Endodermal cell (in vitro differentiated cells): ENCODE measurements at regions not wholly inside any gene's neighbourhood (a gene's known extent, or its start where the extent isn't known, plus 50 kb on each side); places are given as distances from the start of the nearest gene placed in this dataset.

Experiments
- DNase-seq: peaks from one replicate; pipeline ENCODE4 v3.0.0-alpha.2; 2017
- H3K27ac ChIP-seq: 2 replicates; pipeline ENCODE4 v1.5.1; 2013; ENCODE audit warnings: mild to moderate bottlenecking, low read depth, low read length, moderate library complexity
- H3K27me3 ChIP-seq: 2 replicates; pipeline ENCODE4 v1.6.1; 2013; ENCODE audit warnings: mild to moderate bottlenecking, low read length, moderate library complexity; ENCODE audit not compliant: insufficient read depth, control insufficient read depth, poor library complexity, severe bottlenecking
- H3K36me3 ChIP-seq: 2 replicates; pipeline ENCODE4 v1.7.0; 2013; ENCODE audit warnings: mild to moderate bottlenecking, low read length, moderate library complexity; ENCODE audit not compliant: control insufficient read depth, insufficient read depth
- H3K4me1 ChIP-seq: one replicate; pipeline ENCODE4 v1.7.0; 2013; ENCODE audit warnings: low read length; ENCODE audit not compliant: control insufficient read depth, insufficient read depth
- H3K4me3 ChIP-seq: 2 replicates; pipeline ENCODE4 v1.5.1; 2013; ENCODE audit warnings: mild to moderate bottlenecking, low read length, moderate library complexity
- H3K9ac ChIP-seq: 2 replicates; pipeline ENCODE4 v1.6.1; 2013; ENCODE audit warnings: mild to moderate bottlenecking, low read length, moderate library complexity; ENCODE audit not compliant: poor library complexity, severe bottlenecking; ENCODE audit errors: extremely low read depth
- H3K9me3 ChIP-seq: 2 replicates; pipeline ENCODE4 v1.6.1; 2013; ENCODE audit warnings: mild to moderate bottlenecking, low read length, moderate library complexity; ENCODE audit not compliant: control insufficient read depth
- H3K27ac Mint-ChIP-seq: 2 replicates; pipeline ENCODE4 v1.8.0; 2020; ENCODE audit warnings: mixed read lengths
- H3K27me3 Mint-ChIP-seq: 2 replicates; pipeline ENCODE4 v1.8.0; 2021; ENCODE audit warnings: mild to moderate bottlenecking, mixed read lengths; ENCODE audit not compliant: insufficient read depth
- H3K36me3 Mint-ChIP-seq: 2 replicates; pipeline ENCODE4 v1.8.0; 2020; ENCODE audit warnings: low read depth, mixed read lengths
- H3K4me1 Mint-ChIP-seq: 2 replicates; pipeline ENCODE4 v1.8.0; 2020; ENCODE audit warnings: mixed read lengths
- H3K4me3 Mint-ChIP-seq: 2 replicates; pipeline ENCODE4 v1.8.0; 2020; ENCODE audit warnings: mild to moderate bottlenecking, moderate library complexity, mixed read lengths
- H3K9me3 Mint-ChIP-seq: 2 replicates; pipeline ENCODE4 v1.8.0; 2020; ENCODE audit warnings: mild to moderate bottlenecking, mixed read lengths
- WGBS, 2 experiments: methylation state at CpG; one replicate each; pipeline versions ENCODE4 v1.1.5 to v1.1.7; 2013; ENCODE audit warnings: missing lambda C conversion rate in 2 of 2, mixed read lengths in 1 of 2; ENCODE audit not compliant: insufficient coverage in 1 of 2, insufficient read length in 1 of 2; 5-methylcytosine and 5-hydroxymethylcytosine counted together
- TF ChIP-seq, protein P1 (sequence below): fragments of 200-600 bp; sonication (generic); conservative IDR thresholded peaks from 2 replicates; pipeline ENCODE4 v1.5.0; 2021; ENCODE audit warnings: antibody characterized with exemption, mild to moderate bottlenecking

GRCh38 chr14:88962356-88962755, 137.9 kb downstream of the TTC8 start:
- H3K27ac ChIP-seq, result no peak overlapping the region
- WGBS, 2 experiments, result 87 to 88% methylated on average over 3 to 4 of the region's 4 CpGs
- TF ChIP-seq, protein P1, sequence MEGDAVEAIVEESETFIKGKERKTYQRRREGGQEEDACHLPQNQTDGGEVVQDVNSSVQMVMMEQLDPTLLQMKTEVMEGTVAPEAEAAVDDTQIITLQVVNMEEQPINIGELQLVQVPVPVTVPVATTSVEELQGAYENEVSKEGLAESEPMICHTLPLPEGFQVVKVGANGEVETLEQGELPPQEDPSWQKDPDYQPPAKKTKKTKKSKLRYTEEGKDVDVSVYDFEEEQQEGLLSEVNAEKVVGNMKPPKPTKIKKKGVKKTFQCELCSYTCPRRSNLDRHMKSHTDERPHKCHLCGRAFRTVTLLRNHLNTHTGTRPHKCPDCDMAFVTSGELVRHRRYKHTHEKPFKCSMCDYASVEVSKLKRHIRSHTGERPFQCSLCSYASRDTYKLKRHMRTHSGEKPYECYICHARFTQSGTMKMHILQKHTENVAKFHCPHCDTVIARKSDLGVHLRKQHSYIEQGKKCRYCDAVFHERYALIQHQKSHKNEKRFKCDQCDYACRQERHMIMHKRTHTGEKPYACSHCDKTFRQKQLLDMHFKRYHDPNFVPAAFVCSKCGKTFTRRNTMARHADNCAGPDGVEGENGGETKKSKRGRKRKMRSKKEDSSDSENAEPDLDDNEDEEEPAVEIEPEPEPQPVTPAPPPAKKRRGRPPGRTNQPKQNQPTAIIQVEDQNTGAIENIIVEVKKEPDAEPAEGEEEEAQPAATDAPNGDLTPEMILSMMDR, result no peak

GRCh38 chr14:88967299-88967698, 142.8 kb downstream of the TTC8 start:
- Histone ChIP-seq H3K9ac (no peak overlapping the region), H3K9me3 (no peaks in the 10 kb centered on the region), H3K4me3 (no peak overlapping the region), H3K4me1 (no peaks in the 10 kb centered on the region), H3K27me3 (no peaks in the 10 kb centered on the region), H3K27ac (no peak overlapping the region), H3K36me3 (no peaks in the 10 kb centered on the region)
- Mint-ChIP-seq H3K27ac (no peak overlapping the region), H3K27me3 (peaks cover 26% of the 10 kb centered on the region), H3K4me3 (no peak overlapping the region), H3K9me3 (no peaks in the 10 kb centered on the region), H3K4me1 (peaks cover 1% of the 10 kb centered on the region), H3K36me3 (no peaks in the 10 kb centered on the region)
- TF ChIP-seq, protein P1, result no peak
- 86 to 100% methylated on average over 1 to 3 of the region's 3 CpGs for WGBS, 2 experiments
- no peak for DNase-seq

More at GRCh38 chr14:88962356-88962755, 137.9 kb downstream of the TTC8 start:
- no peaks in the 10 kb centered on the region for H3K27me3 ChIP-seq
- peaks cover 19% of the 10 kb centered on the region for H3K27me3 Mint-ChIP-seq
- H3K4me3 Mint-ChIP-seq, result no peak overlapping the region
- H3K9ac ChIP-seq, result no peak overlapping the region
- H3K36me3 ChIP-seq, result no peaks in the 10 kb centered on the region
- H3K9me3 Mint-ChIP-seq, result no peaks in the 10 kb centered on the region
- no peak overlapping the region for H3K4me3 ChIP-seq
- H3K36me3 Mint-ChIP-seq, result no peaks in the 10 kb centered on the region
- H3K4me1 Mint-ChIP-seq, result peaks cover 15% of the 10 kb centered on the region
- no peaks in the 10 kb centered on the region for H3K9me3 ChIP-seq
- H3K27ac Mint-ChIP-seq, result no peak overlapping the region
- peaks cover 3% of the 10 kb centered on the region for H3K4me1 ChIP-seq
- DNase-seq, result no peak

DNA sequence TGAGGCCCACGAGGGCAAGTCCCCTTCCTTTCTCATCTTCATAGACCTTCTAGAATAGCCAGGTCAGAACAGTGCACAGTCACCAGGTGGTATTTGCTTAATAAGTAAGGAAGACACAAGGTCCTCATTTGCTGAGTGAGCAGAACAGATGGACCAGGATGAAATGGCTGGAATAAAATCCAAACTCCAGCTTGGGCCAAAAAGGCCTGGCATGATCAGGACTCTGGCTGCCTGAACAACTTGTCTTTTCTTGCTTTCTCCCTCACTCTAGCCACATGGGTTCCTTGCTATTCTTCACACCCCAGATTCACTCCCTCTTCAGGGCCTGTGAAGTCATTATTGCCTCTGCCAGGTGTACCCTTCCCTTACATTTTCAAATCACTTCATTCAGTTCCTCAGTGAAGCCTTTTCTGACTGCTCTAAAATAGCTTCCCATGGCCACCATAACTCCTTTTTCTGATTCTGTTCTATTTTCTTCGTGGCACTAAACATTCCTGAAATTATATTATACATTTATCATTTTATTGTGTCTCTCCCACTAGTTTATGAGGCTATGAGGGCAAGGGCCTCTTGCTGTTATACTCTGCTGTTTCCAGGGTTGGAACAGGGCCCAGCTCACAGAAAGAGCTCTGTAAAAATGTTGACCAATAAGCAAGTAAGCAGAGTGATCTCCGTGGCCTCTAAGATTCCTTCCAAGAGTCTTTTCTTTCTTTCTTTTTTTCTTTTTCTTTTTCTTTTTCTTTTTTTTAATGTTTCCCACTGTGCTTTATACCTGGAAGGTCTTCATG, 150.8 kb downstream of the TTC8 start:
- Mint-ChIP-seq H3K27me3 (peaks cover 24% of the 10 kb centered on the region), H3K4me1 (peaks cover 1% of the 10 kb centered on the region), H3K27ac (no peak overlapping the region), H3K36me3 (no peaks in the 10 kb centered on the region), H3K9me3 (no peaks in the 10 kb centered on the region), H3K4me3 (no peak overlapping the region)
- WGBS, 2 experiments, result 79% methylated on average over 3 of the region's 3 CpGs; no CpG with 5 or more reads in 1 of the 2 experiments
- Histone ChIP-seq H3K9ac (no peak overlapping the region), H3K4me1 (no peaks in the 10 kb centered on the region), H3K27ac (no peak overlapping the region), H3K36me3 (no peaks in the 10 kb centered on the region), H3K27me3 (no peaks in the 10 kb centered on the region), H3K4me3 (no peak overlapping the region), H3K9me3 (no peaks in the 10 kb centered on the region)
- no peak for DNase-seq
- TF ChIP-seq, protein P1, result no peak
